Astrocyte (in vitro differentiated cells and primary cell): ENCODE measurements at regions not wholly inside any gene's neighbourhood (a gene's known extent, or its start where the extent isn't known, plus 50 kb on each side); places are given as distances from the start of the nearest gene placed in this dataset.
A peak's percentile ranks its signal among the peaks of the same experiment; 100 is the strongest.

ENCODE experiments used
- DNase-seq: peaks from one replicate; pipeline ENCODE4 v3.0.0-alpha.2; 2010; ENCODE audit warnings: low read depth
- FAIRE-seq: peaks from 2 replicates; lab custom pipeline; 2011; peaks lifted over from hg19 to GRCh38; lab: Jason Lieb, UNC
- H2AFZ ChIP-seq: 2 replicates; pipeline ENCODE4 v1.6.0; 2012; ENCODE audit warnings: low read depth, low read length, inconsistent platforms
- H3K27ac ChIP-seq: 2 replicates; pipeline ENCODE4 v1.5.1; 2011; ENCODE audit warnings: low read depth, low read length, inconsistent platforms
- H3K27me3 ChIP-seq: 2 replicates; pipeline ENCODE4 v1.6.0; 2011; ENCODE audit warnings: low read length, inconsistent platforms; ENCODE audit not compliant: insufficient read depth
- H3K36me3 ChIP-seq: 2 replicates; pipeline ENCODE4 v1.5.1; 2011; ENCODE audit warnings: low read length, inconsistent platforms; ENCODE audit not compliant: insufficient read depth
- H3K4me1 ChIP-seq: 2 replicates; pipeline ENCODE4 v1.5.1; 2011; ENCODE audit warnings: low read length, inconsistent platforms; ENCODE audit not compliant: insufficient read depth
- H3K4me2 ChIP-seq: 2 replicates; pipeline ENCODE4 v1.6.0; 2012; ENCODE audit warnings: low read length, inconsistent platforms
- H3K4me3 ChIP-seq: 2 replicates; pipeline ENCODE4 v1.5.1; 2011; ENCODE audit warnings: low read depth, mild to moderate bottlenecking, low read length, inconsistent platforms; ENCODE audit not compliant: insufficient read depth
- H3K79me2 ChIP-seq: 2 replicates; pipeline ENCODE4 v1.6.0; 2012; ENCODE audit warnings: mild to moderate bottlenecking, low read length, inconsistent platforms; ENCODE audit not compliant: insufficient read depth
- H3K9ac ChIP-seq: 2 replicates; pipeline ENCODE4 v1.6.0; 2012; ENCODE audit warnings: mild to moderate bottlenecking, low read length, inconsistent platforms
- H3K9me3 ChIP-seq: 2 replicates; pipeline ENCODE4 v1.5.1; 2012; ENCODE audit warnings: low read depth, mild to moderate bottlenecking, low read length, inconsistent platforms; ENCODE audit not compliant: insufficient read depth
- H4K20me1 ChIP-seq: 2 replicates; pipeline ENCODE4 v1.6.0; 2012; ENCODE audit warnings: low read length, inconsistent platforms; ENCODE audit not compliant: insufficient read depth
- H3K27ac Mint-ChIP-seq: one replicate; pipeline ENCODE4 v1.8.0; 2021; ENCODE audit warnings: mild to moderate bottlenecking, mixed read lengths; ENCODE audit not compliant: unreplicated experiment
- H3K27me3 Mint-ChIP-seq: one replicate; pipeline ENCODE4 v1.8.0; 2021; ENCODE audit warnings: low read depth, mixed read lengths; ENCODE audit not compliant: unreplicated experiment
- H3K36me3 Mint-ChIP-seq: one replicate; pipeline ENCODE4 v1.8.0; 2021; ENCODE audit warnings: low read depth, mixed read lengths; ENCODE audit not compliant: unreplicated experiment
- H3K4me1 Mint-ChIP-seq: one replicate; pipeline ENCODE4 v1.8.0; 2021; ENCODE audit warnings: low read depth, mixed read lengths; ENCODE audit not compliant: unreplicated experiment
- H3K4me3 Mint-ChIP-seq: one replicate; pipeline ENCODE4 v1.8.0; 2021; ENCODE audit warnings: mild to moderate bottlenecking, moderate library complexity, mixed read lengths; ENCODE audit not compliant: unreplicated experiment
- H3K9me3 Mint-ChIP-seq: one replicate; pipeline ENCODE4 v1.8.0; 2021; ENCODE audit warnings: mild to moderate bottlenecking, mixed read lengths; ENCODE audit not compliant: unreplicated experiment
- EZH2 ChIP-seq: IDR thresholded peaks from 2 replicates; pipeline ENCODE4 v1.6.1; 2012; ENCODE audit warnings: mild to moderate bottlenecking, low read length, inconsistent platforms; ENCODE audit not compliant: insufficient read depth
- TF ChIP-seq, protein P1 (sequence below): IDR thresholded peaks from 2 replicates; pipeline ENCODE4 v1.5.1; 2011; ENCODE audit warnings: low read depth, mild to moderate bottlenecking, inconsistent platforms, low read length, moderate library complexity; ENCODE audit not compliant: insufficient read depth

DNA sequence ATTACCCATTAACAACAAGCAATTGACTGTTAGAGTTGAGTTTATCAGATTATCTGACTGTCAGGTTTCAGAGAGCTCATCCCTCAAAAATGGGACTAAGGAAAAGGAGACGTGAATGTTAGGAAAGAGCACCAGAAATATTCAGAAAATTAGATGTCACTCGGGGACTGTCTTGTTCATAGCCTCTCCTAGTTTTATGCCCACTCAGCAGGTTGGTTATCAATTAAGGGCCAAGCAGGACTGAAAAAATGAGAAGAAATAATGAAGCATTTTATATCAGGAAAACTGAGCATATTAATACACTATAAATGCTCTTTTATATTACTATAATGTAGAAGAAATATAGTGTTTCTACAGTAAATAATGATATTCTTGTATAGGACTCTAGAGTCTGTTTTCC lies 188.1 kb upstream of the NRXN1 start:
- H3K27me3 ChIP-seq: no peaks in the 10 kb centered on the region
- no peaks in the 10 kb centered on the region for H3K9me3 ChIP-seq
- no peak overlapping the region for H3K27ac Mint-ChIP-seq
- no peak overlapping the region for H3K4me3 ChIP-seq
- no peaks in the 10 kb centered on the region for H3K36me3 Mint-ChIP-seq
- H4K20me1 ChIP-seq: no peaks in the 10 kb centered on the region
- no peak for DNase-seq
- peaks cover 4% of the 10 kb centered on the region for H3K4me1 Mint-ChIP-seq
- FAIRE-seq: no peak
- H3K9me3 Mint-ChIP-seq: no peaks in the 10 kb centered on the region
- H3K27ac ChIP-seq: peak overlapping the region; percentile 56
- H3K4me1 ChIP-seq: peaks cover 7% of the 10 kb centered on the region
- H3K4me2 ChIP-seq: peak overlapping the region; percentile 26
- no peaks in the 10 kb centered on the region for H3K79me2 ChIP-seq
- H2AFZ ChIP-seq: no peak overlapping the region
- no peak overlapping the region for H3K9ac ChIP-seq
- no peaks in the 10 kb centered on the region for H3K27me3 Mint-ChIP-seq
- no peak overlapping the region for H3K4me3 Mint-ChIP-seq
- no peaks in the 10 kb centered on the region for H3K36me3 ChIP-seq
- TF ChIP-seq, protein P1, sequence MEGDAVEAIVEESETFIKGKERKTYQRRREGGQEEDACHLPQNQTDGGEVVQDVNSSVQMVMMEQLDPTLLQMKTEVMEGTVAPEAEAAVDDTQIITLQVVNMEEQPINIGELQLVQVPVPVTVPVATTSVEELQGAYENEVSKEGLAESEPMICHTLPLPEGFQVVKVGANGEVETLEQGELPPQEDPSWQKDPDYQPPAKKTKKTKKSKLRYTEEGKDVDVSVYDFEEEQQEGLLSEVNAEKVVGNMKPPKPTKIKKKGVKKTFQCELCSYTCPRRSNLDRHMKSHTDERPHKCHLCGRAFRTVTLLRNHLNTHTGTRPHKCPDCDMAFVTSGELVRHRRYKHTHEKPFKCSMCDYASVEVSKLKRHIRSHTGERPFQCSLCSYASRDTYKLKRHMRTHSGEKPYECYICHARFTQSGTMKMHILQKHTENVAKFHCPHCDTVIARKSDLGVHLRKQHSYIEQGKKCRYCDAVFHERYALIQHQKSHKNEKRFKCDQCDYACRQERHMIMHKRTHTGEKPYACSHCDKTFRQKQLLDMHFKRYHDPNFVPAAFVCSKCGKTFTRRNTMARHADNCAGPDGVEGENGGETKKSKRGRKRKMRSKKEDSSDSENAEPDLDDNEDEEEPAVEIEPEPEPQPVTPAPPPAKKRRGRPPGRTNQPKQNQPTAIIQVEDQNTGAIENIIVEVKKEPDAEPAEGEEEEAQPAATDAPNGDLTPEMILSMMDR: no peak
- TF ChIP-seq EZH2: no peak

DNA sequence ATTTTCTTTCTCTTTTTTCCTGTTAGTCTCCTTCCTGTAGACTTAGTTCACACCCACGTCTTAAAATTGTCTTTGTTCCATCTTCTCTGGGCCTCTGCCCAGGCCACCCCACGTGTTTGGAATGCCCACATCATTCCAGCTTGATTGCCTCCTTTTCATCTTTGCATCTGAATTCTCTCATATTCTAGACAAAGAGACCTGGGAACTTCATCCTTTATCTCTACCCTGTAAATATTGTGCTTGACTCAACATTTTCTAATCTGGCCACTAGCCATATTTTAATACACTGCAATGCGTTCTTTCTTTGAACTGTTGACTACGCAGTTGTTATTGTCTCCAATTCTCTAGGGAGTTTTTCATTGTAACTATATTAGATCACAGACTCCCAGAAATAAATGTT lies 187.5 kb upstream of the NRXN1 start:
- no peak overlapping the region for H3K4me3 ChIP-seq
- H2AFZ ChIP-seq: peak overlapping the region; percentile 18
- DNase-seq: peak; percentile 86
- Mint-ChIP-seq H3K36me3 (no peaks in the 10 kb centered on the region), H3K27ac (no peak overlapping the region), H3K9me3 (no peaks in the 10 kb centered on the region), H3K4me3 (no peak overlapping the region), H3K27me3 (no peaks in the 10 kb centered on the region), H3K4me1 (peaks cover 4% of the 10 kb centered on the region)
- no peak for FAIRE-seq
- H3K4me1 ChIP-seq: peaks cover 7% of the 10 kb centered on the region
- no peaks in the 10 kb centered on the region for H3K79me2 ChIP-seq
- peak overlapping the region; percentile 56 for H3K27ac ChIP-seq
- H4K20me1 ChIP-seq: no peaks in the 10 kb centered on the region
- TF ChIP-seq, protein P1: no peak
- TF ChIP-seq EZH2: no peak
- H3K27me3 ChIP-seq: no peaks in the 10 kb centered on the region
- H3K36me3 ChIP-seq: no peaks in the 10 kb centered on the region
- no peaks in the 10 kb centered on the region for H3K9me3 ChIP-seq
- H3K4me2 ChIP-seq: peak overlapping the region; percentile 26
- no peak overlapping the region for H3K9ac ChIP-seq

DNA sequence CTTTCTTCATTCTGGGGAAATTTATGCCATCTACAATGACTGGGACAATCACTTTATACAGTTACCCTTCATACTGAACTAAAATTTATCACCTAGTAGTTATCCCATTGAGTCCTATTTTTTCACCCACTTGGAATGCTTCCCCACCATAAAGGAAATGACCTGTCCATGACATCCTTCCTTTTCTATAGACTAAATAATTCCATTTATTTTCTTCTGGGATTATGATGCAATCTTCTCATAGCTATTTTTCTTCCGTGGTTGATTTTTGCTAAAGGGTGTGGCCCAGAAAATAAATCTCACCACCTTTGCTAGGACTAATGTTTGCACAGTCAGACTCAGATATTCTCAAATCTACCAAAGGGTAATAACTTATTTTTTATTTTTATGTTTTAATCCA lies 186.1 kb upstream of the NRXN1 start:
- Mint-ChIP-seq H3K9me3 (no peaks in the 10 kb centered on the region), H3K4me3 (no peak overlapping the region), H3K27ac (no peak overlapping the region), H3K4me1 (peaks cover 4% of the 10 kb centered on the region), H3K36me3 (no peaks in the 10 kb centered on the region), H3K27me3 (no peaks in the 10 kb centered on the region)
- H3K9me3 ChIP-seq: no peaks in the 10 kb centered on the region
- H2AFZ ChIP-seq: no peak overlapping the region
- no peaks in the 10 kb centered on the region for H3K27me3 ChIP-seq
- H3K79me2 ChIP-seq: no peaks in the 10 kb centered on the region
- TF ChIP-seq EZH2: no peak
- TF ChIP-seq, protein P1: no peak
- H3K4me1 ChIP-seq: peaks cover 10% of the 10 kb centered on the region
- H3K4me2 ChIP-seq: no peak overlapping the region
- H4K20me1 ChIP-seq: no peaks in the 10 kb centered on the region
- H3K27ac ChIP-seq: no peak overlapping the region
- H3K9ac ChIP-seq: no peak overlapping the region
- DNase-seq: no peak
- FAIRE-seq: no peak
- no peak overlapping the region for H3K4me3 ChIP-seq
- H3K36me3 ChIP-seq: no peaks in the 10 kb centered on the region
